Spleen (tissue), 7 donors: ENCODE measurements at regions not wholly inside any gene's neighbourhood (a gene's known extent, or its start where the extent isn't known, plus 50 kb on each side); places are given as distances from the start of the nearest gene placed in this dataset.

Experiments used
- CTCF ChIP-seq, 11 experiments: fragments of 200-600 bp in 7 of 11; fragments of 450-650 bp in 4 of 11; sonication (generic) in 4 of 11; IDR thresholded peaks in 8 of 11; conservative IDR thresholded peaks in 3 of 11; 1 replicate in 7 of 11; 2 replicates in 4 of 11; pipeline versions ENCODE4 v1.4.0 to v1.8.0; 2016 to 2021; ENCODE audit warnings: antibody characterized with exemption in 11 of 11, inconsistent platforms in 4 of 11, mild to moderate bottlenecking in 1 of 11
- POLR2A ChIP-seq, 3 donors: fragments of 450-650 bp; IDR thresholded peaks; one replicate each; pipeline ENCODE4 v1.5.1; 2017; ENCODE audit warnings: antibody characterized with exemption in 3 of 3, mild to moderate bottlenecking in 1 of 3
- POLR2AphosphoS5 ChIP-seq, 3 donors: sonication (generic); formaldehyde crosslinking; IDR thresholded peaks; one replicate each; pipeline ENCODE4 v1.5.1; 2017; ENCODE audit warnings: antibody characterized with exemption in 3 of 3
- donor health status: DM: no; HTN: no; CAD: no; lungs with moderate emphysema.
- donor health status: DM: no; HTN: no; CAD: no.
- donor health status: DM: no; HTN: no; CAD: no.

GRCh38 chr7:80997841-80998240 is 79.0 kb upstream of the SEMA3C start:
- TF ChIP-seq CTCF (IDR thresholded peaks at IDR 0.05 in 8 of 11, conservative IDR thresholded peaks at IDR 0.05 in 3 of 11) (no peak), POLR2A (IDR thresholded peaks at IDR 0.05) (no peak), POLR2AphosphoS5 (IDR thresholded peaks at IDR 0.05) (no peak)
